ENCODE measurements at regions not wholly inside any gene's neighbourhood (a gene's known extent, or its start where the extent isn't known, plus 50 kb on each side); places are given as distances from the start of the nearest gene placed in this dataset.

GRCh38 chr21:23886828-23887724, 1720.2 kb downstream of the MRPL39 start:
- Histone ChIP-seq H3K4me3 (ENCODE audit: low read length in 2 of 2) (no peak overlapping the region), H3K36me3 (ENCODE audit: control insufficient read depth in 2 of 2, insufficient read depth in 2 of 2, low read length in 2 of 2) (no peaks in the 10 kb centered on the region), H3K27me3 (ENCODE audit: control insufficient read depth in 2 of 2, insufficient read depth in 2 of 2, low read length in 2 of 2) (no peaks in the 10 kb centered on the region), H3K9ac (ENCODE audit: low read depth in 1 of 2, low read length in 2 of 2) (no peak overlapping the region), H3K27ac (ENCODE audit: low read depth in 2 of 2, low read length in 2 of 2) (no peak overlapping the region), H3K4me1 (ENCODE audit: control insufficient read depth in 2 of 2, insufficient read depth in 2 of 2, low read length in 2 of 2) (no peaks in the 10 kb centered on the region), H3K9me3 (ENCODE audit: control insufficient read depth in 2 of 2, low read length in 2 of 2) (peaks cover 0 to 2% of the 10 kb centered on the region in 2 donors)

GRCh38 chr21:23881783-23882182, 1725.5 kb downstream of the MRPL39 start:
- no peaks in the 10 kb centered on the region for H3K9me3 ChIP-seq (ENCODE audit: control insufficient read depth in 2 of 2, low read length in 2 of 2)
- H3K36me3 ChIP-seq (ENCODE audit: control insufficient read depth in 2 of 2, insufficient read depth in 2 of 2, low read length in 2 of 2) = no peaks in the 10 kb centered on the region
- H3K27ac ChIP-seq (ENCODE audit: low read depth in 2 of 2, low read length in 2 of 2) = no peak overlapping the region
- no peaks in the 10 kb centered on the region for H3K4me1 ChIP-seq (ENCODE audit: control insufficient read depth in 2 of 2, insufficient read depth in 2 of 2, low read length in 2 of 2)
- H3K27me3 ChIP-seq (ENCODE audit: control insufficient read depth in 2 of 2, insufficient read depth in 2 of 2, low read length in 2 of 2) = no peaks in the 10 kb centered on the region
- no peak overlapping the region for H3K4me3 ChIP-seq (ENCODE audit: low read length in 2 of 2)
- H3K9ac ChIP-seq (ENCODE audit: low read depth in 1 of 2, low read length in 2 of 2) = no peak overlapping the region

GRCh38 chr21:23876925-23877558, 1730.2 kb downstream of the MRPL39 start:
- Histone ChIP-seq H3K9me3 (ENCODE audit: control insufficient read depth in 2 of 2, low read length in 2 of 2) (no peaks in the 10 kb centered on the region), H3K4me1 (ENCODE audit: control insufficient read depth in 2 of 2, insufficient read depth in 2 of 2, low read length in 2 of 2) (no peaks in the 10 kb centered on the region), H3K27ac (ENCODE audit: low read depth in 2 of 2, low read length in 2 of 2) (no peak overlapping the region), H3K36me3 (ENCODE audit: control insufficient read depth in 2 of 2, insufficient read depth in 2 of 2, low read length in 2 of 2) (no peaks in the 10 kb centered on the region), H3K27me3 (ENCODE audit: control insufficient read depth in 2 of 2, insufficient read depth in 2 of 2, low read length in 2 of 2) (no peaks in the 10 kb centered on the region), H3K4me3 (ENCODE audit: low read length in 2 of 2) (no peak overlapping the region), H3K9ac (ENCODE audit: low read depth in 1 of 2, low read length in 2 of 2) (no peak overlapping the region)

GRCh38 chr21:23874271-23874670, 1733.0 kb downstream of the MRPL39 start:
- no peaks in the 10 kb centered on the region for H3K9me3 ChIP-seq (ENCODE audit: control insufficient read depth in 2 of 2, low read length in 2 of 2)
- H3K27ac ChIP-seq (ENCODE audit: low read depth in 2 of 2, low read length in 2 of 2) = no peak overlapping the region
- H3K36me3 ChIP-seq (ENCODE audit: control insufficient read depth in 2 of 2, insufficient read depth in 2 of 2, low read length in 2 of 2) = no peaks in the 10 kb centered on the region
- H3K4me1 ChIP-seq (ENCODE audit: control insufficient read depth in 2 of 2, insufficient read depth in 2 of 2, low read length in 2 of 2) = no peaks in the 10 kb centered on the region
- no peaks in the 10 kb centered on the region for H3K27me3 ChIP-seq (ENCODE audit: control insufficient read depth in 2 of 2, insufficient read depth in 2 of 2, low read length in 2 of 2)
- H3K4me3 ChIP-seq (ENCODE audit: low read length in 2 of 2) = no peak overlapping the region
- H3K9ac ChIP-seq (ENCODE audit: low read depth in 1 of 2, low read length in 2 of 2) = no peak overlapping the region

GRCh38 chr21:23861911-23862504, 1745.3 kb downstream of the MRPL39 start:
- H3K9ac ChIP-seq (ENCODE audit: low read depth in 1 of 2, low read length in 2 of 2) = no peak overlapping the region
- no peak overlapping the region for H3K27ac ChIP-seq (ENCODE audit: low read depth in 2 of 2, low read length in 2 of 2)
- no peaks in the 10 kb centered on the region for H3K27me3 ChIP-seq (ENCODE audit: control insufficient read depth in 2 of 2, insufficient read depth in 2 of 2, low read length in 2 of 2)
- no peaks in the 10 kb centered on the region for H3K4me1 ChIP-seq (ENCODE audit: control insufficient read depth in 2 of 2, insufficient read depth in 2 of 2, low read length in 2 of 2)
- H3K4me3 ChIP-seq (ENCODE audit: low read length in 2 of 2) = no peak overlapping the region
- no peaks in the 10 kb centered on the region for H3K36me3 ChIP-seq (ENCODE audit: control insufficient read depth in 2 of 2, insufficient read depth in 2 of 2, low read length in 2 of 2)
- H3K9me3 ChIP-seq (ENCODE audit: control insufficient read depth in 2 of 2, low read length in 2 of 2) = no peaks in the 10 kb centered on the region

- Histone ChIP-seq H3K27me3 (ENCODE audit: control insufficient read depth in 2 of 2, insufficient read depth in 2 of 2, low read length in 2 of 2) (no peaks in the 10 kb centered on the region), H3K9me3 (ENCODE audit: control insufficient read depth in 2 of 2, low read length in 2 of 2) (no peaks in the 10 kb centered on the region), H3K9ac (ENCODE audit: low read depth in 1 of 2, low read length in 2 of 2) (no peak overlapping the region), H3K36me3 (ENCODE audit: control insufficient read depth in 2 of 2, insufficient read depth in 2 of 2, low read length in 2 of 2) (no peaks in the 10 kb centered on the region), H3K4me3 (ENCODE audit: low read length in 2 of 2) (no peak overlapping the region), H3K4me1 (ENCODE audit: control insufficient read depth in 2 of 2, insufficient read depth in 2 of 2, low read length in 2 of 2) (no peaks in the 10 kb centered on the region), H3K27ac (ENCODE audit: low read depth in 2 of 2, low read length in 2 of 2) (no peak overlapping the region)
Measured at GRCh38 chr21:23858878-23859277, 1748.4 kb downstream of the MRPL39 start.

GRCh38 chr21:23853796-23854379, 1753.4 kb downstream of the MRPL39 start:
- Histone ChIP-seq H3K9ac (ENCODE audit: low read depth in 1 of 2, low read length in 2 of 2) (no peak overlapping the region), H3K4me3 (ENCODE audit: low read length in 2 of 2) (no peak overlapping the region), H3K9me3 (ENCODE audit: control insufficient read depth in 2 of 2, low read length in 2 of 2) (peaks cover 0 to 3% of the 10 kb centered on the region in 2 donors), H3K36me3 (ENCODE audit: control insufficient read depth in 2 of 2, insufficient read depth in 2 of 2, low read length in 2 of 2) (no peaks in the 10 kb centered on the region), H3K27me3 (ENCODE audit: control insufficient read depth in 2 of 2, insufficient read depth in 2 of 2, low read length in 2 of 2) (no peaks in the 10 kb centered on the region), H3K27ac (ENCODE audit: low read depth in 2 of 2, low read length in 2 of 2) (no peak overlapping the region), H3K4me1 (ENCODE audit: control insufficient read depth in 2 of 2, insufficient read depth in 2 of 2, low read length in 2 of 2) (no peaks in the 10 kb centered on the region)

- no peaks in the 10 kb centered on the region for H3K4me1 ChIP-seq (ENCODE audit: control insufficient read depth in 2 of 2, insufficient read depth in 2 of 2, low read length in 2 of 2)
- H3K27ac ChIP-seq (ENCODE audit: low read depth in 2 of 2, low read length in 2 of 2) = no peak overlapping the region
- no peaks in the 10 kb centered on the region for H3K27me3 ChIP-seq (ENCODE audit: control insufficient read depth in 2 of 2, insufficient read depth in 2 of 2, low read length in 2 of 2)
- no peaks in the 10 kb centered on the region for H3K36me3 ChIP-seq (ENCODE audit: control insufficient read depth in 2 of 2, insufficient read depth in 2 of 2, low read length in 2 of 2)
- no peak overlapping the region for H3K4me3 ChIP-seq (ENCODE audit: low read length in 2 of 2)
- peaks cover 3 to 6% of the 10 kb centered on the region in 2 donors for H3K9me3 ChIP-seq (ENCODE audit: control insufficient read depth in 2 of 2, low read length in 2 of 2)
- no peak overlapping the region for H3K9ac ChIP-seq (ENCODE audit: low read depth in 1 of 2, low read length in 2 of 2)
Measured at GRCh38 chr21:23837564-23837963, 1769.7 kb downstream of the MRPL39 start.

- no peaks in the 10 kb centered on the region for H3K9me3 ChIP-seq (ENCODE audit: control insufficient read depth in 2 of 2, low read length in 2 of 2)
- H3K4me1 ChIP-seq (ENCODE audit: control insufficient read depth in 2 of 2, insufficient read depth in 2 of 2, low read length in 2 of 2) = no peaks in the 10 kb centered on the region
- H3K36me3 ChIP-seq (ENCODE audit: control insufficient read depth in 2 of 2, insufficient read depth in 2 of 2, low read length in 2 of 2) = no peaks in the 10 kb centered on the region
- H3K27me3 ChIP-seq (ENCODE audit: control insufficient read depth in 2 of 2, insufficient read depth in 2 of 2, low read length in 2 of 2) = no peaks in the 10 kb centered on the region
- H3K27ac ChIP-seq (ENCODE audit: low read depth in 2 of 2, low read length in 2 of 2) = no peak overlapping the region
- no peak overlapping the region for H3K9ac ChIP-seq (ENCODE audit: low read depth in 1 of 2, low read length in 2 of 2)
- no peak overlapping the region for H3K4me3 ChIP-seq (ENCODE audit: low read length in 2 of 2)
Measured at GRCh38 chr21:23822760-23823159, 1784.5 kb downstream of the MRPL39 start.

- H3K4me1 ChIP-seq (ENCODE audit: control insufficient read depth in 2 of 2, insufficient read depth in 2 of 2, low read length in 2 of 2) = no peaks in the 10 kb centered on the region
- peaks cover 0 to 3% of the 10 kb centered on the region in 2 donors for H3K9me3 ChIP-seq (ENCODE audit: control insufficient read depth in 2 of 2, low read length in 2 of 2)
- no peaks in the 10 kb centered on the region for H3K27me3 ChIP-seq (ENCODE audit: control insufficient read depth in 2 of 2, insufficient read depth in 2 of 2, low read length in 2 of 2)
- no peaks in the 10 kb centered on the region for H3K36me3 ChIP-seq (ENCODE audit: control insufficient read depth in 2 of 2, insufficient read depth in 2 of 2, low read length in 2 of 2)
- H3K9ac ChIP-seq (ENCODE audit: low read depth in 1 of 2, low read length in 2 of 2) = no peak overlapping the region
- no peak overlapping the region for H3K27ac ChIP-seq (ENCODE audit: low read depth in 2 of 2, low read length in 2 of 2)
- no peak overlapping the region for H3K4me3 ChIP-seq (ENCODE audit: low read length in 2 of 2)
Measured at GRCh38 chr21:23817337-23817736, 1789.9 kb downstream of the MRPL39 start.
